Liver (tissue), 8 donors: ENCODE measurements at regions not wholly inside any gene's neighbourhood (a gene's known extent, or its start where the extent isn't known, plus 50 kb on each side); places are given as distances from the start of the nearest gene placed in this dataset.
A peak's percentile ranks its signal among the peaks of the same experiment; 100 is the strongest.

Experiments used
- DNase-seq: peaks from one replicate; pipeline ENCODE4 v3.0.0-alpha.2; 2017; ENCODE audit warnings: low spot score
- H3K27ac ChIP-seq, 2 donors: one replicate each; pipeline ENCODE4 v1.7.0; 2013; ENCODE audit warnings: inconsistent platforms in 2 of 2, low read length in 2 of 2, control low read depth in 1 of 2, low read depth in 1 of 2, mild to moderate bottlenecking in 1 of 2
- H3K27me3 ChIP-seq, 4 donors: one replicate each; pipeline versions ENCODE4 v1.6.1 to v1.7.0; 2013; ENCODE audit warnings: low read length in 3 of 4, inconsistent platforms in 1 of 4, mild to moderate bottlenecking in 1 of 4, moderate library complexity in 1 of 4; ENCODE audit not compliant: control insufficient read depth in 4 of 4, insufficient read depth in 4 of 4
- H3K36me3 ChIP-seq, 4 donors: one replicate each; pipeline versions ENCODE4 v1.6.1 to v1.7.0; 2013; ENCODE audit warnings: low read length in 3 of 4, mild to moderate bottlenecking in 3 of 4, low read depth in 1 of 4, moderate library complexity in 1 of 4; ENCODE audit not compliant: control insufficient read depth in 4 of 4, insufficient read depth in 3 of 4
- H3K4me1 ChIP-seq, 4 donors: one replicate each; pipeline versions ENCODE4 v1.6.1 to v1.7.0; 2013; ENCODE audit warnings: low read length in 3 of 4, mild to moderate bottlenecking in 3 of 4, moderate library complexity in 1 of 4; ENCODE audit not compliant: control insufficient read depth in 4 of 4, insufficient read depth in 4 of 4
- H3K4me3 ChIP-seq, 3 donors: one replicate each; pipeline versions ENCODE4 v1.6.1 to v1.7.0; 2013; ENCODE audit warnings: low read length in 3 of 3, control low read depth in 1 of 3, low read depth in 1 of 3, mild to moderate bottlenecking in 1 of 3
- H3K9ac ChIP-seq, 2 donors: one replicate each; pipeline ENCODE4 v1.7.0; 2013; ENCODE audit warnings: low read length in 2 of 2, mild to moderate bottlenecking in 2 of 2, moderate library complexity in 2 of 2, control low read depth in 1 of 2, low read depth in 1 of 2
- H3K9me3 ChIP-seq, 4 donors: one replicate each; pipeline versions ENCODE4 v1.6.1 to v1.7.0; 2013; ENCODE audit warnings: low read length in 3 of 4; ENCODE audit not compliant: control insufficient read depth in 4 of 4
- EGR1 ChIP-seq, 2 donors: IDR thresholded peaks; 2 replicates each; pipeline ENCODE4 v1.6.1; 2016 to 2018; ENCODE audit warnings: antibody characterized with exemption in 2 of 2, low read depth in 2 of 2
- FOXA1 ChIP-seq: IDR thresholded peaks from 2 replicates; pipeline ENCODE4 v1.6.1; 2016; ENCODE audit warnings: antibody characterized with exemption
- FOXA2 ChIP-seq: IDR thresholded peaks from 2 replicates; pipeline ENCODE4 v1.6.1; 2016; ENCODE audit warnings: antibody characterized with exemption
- GABPA ChIP-seq, 2 donors: IDR thresholded peaks in 1 of 2; conservative IDR thresholded peaks in 1 of 2; 2 replicates each; pipeline ENCODE4 v1.6.1; 2016; ENCODE audit warnings: antibody characterized with exemption in 2 of 2, mild to moderate bottlenecking in 1 of 2, moderate library complexity in 1 of 2
- HNF4A ChIP-seq, 2 donors: conservative IDR thresholded peaks; 2 replicates each; pipeline ENCODE4 v1.6.1; 2016; ENCODE audit warnings: antibody characterized with exemption in 2 of 2, mild to moderate bottlenecking in 2 of 2
- HNF4G ChIP-seq: IDR thresholded peaks from 2 replicates; pipeline ENCODE4 v1.6.1; 2016; ENCODE audit warnings: antibody characterized with exemption
- JUND ChIP-seq, 2 donors: IDR thresholded peaks; 2 replicates each; pipeline ENCODE4 v1.6.1; 2016; ENCODE audit warnings: antibody characterized with exemption in 2 of 2
- NR2F2 ChIP-seq: IDR thresholded peaks from 2 replicates; pipeline ENCODE4 v1.6.1; 2016; ENCODE audit warnings: antibody characterized with exemption
- RAD21 ChIP-seq, 2 donors: IDR thresholded peaks; 2 replicates each; pipeline ENCODE4 v1.6.1; 2016; ENCODE audit warnings: antibody characterized with exemption in 2 of 2, mild to moderate bottlenecking in 2 of 2
- RXRA ChIP-seq, 2 donors: IDR thresholded peaks; 2 replicates each; pipeline ENCODE4 v1.6.1; 2017 to 2018; ENCODE audit warnings: antibody characterized with exemption in 2 of 2, mild to moderate bottlenecking in 1 of 2
- SP1 ChIP-seq: IDR thresholded peaks from 2 replicates; pipeline ENCODE4 v1.6.1; 2018; ENCODE audit warnings: antibody characterized with exemption, mild to moderate bottlenecking
- TAF1 ChIP-seq: conservative IDR thresholded peaks from 2 replicates; pipeline ENCODE4 v1.6.1; 2016; ENCODE audit warnings: antibody characterized with exemption, mild to moderate bottlenecking
- YY1 ChIP-seq: IDR thresholded peaks from 2 replicates; pipeline ENCODE4 v1.6.1; 2016; ENCODE audit warnings: antibody characterized with exemption, mild to moderate bottlenecking
- WGBS: extraction: QIAGEN DNeasy Blood & Tissue Kit; methylation state at CpG from one replicate; pipeline ENCODE4 v1.1.7; 2013; 5-methylcytosine and 5-hydroxymethylcytosine counted together
- TF ChIP-seq, protein P1 (sequence below): IDR thresholded peaks from 2 replicates; pipeline ENCODE4 v1.6.1; 2016; ENCODE audit warnings: antibody characterized with exemption
- TF ChIP-seq, protein P2 (sequence below): IDR thresholded peaks from 2 replicates; pipeline ENCODE4 v1.6.1; 2016; ENCODE audit warnings: antibody characterized with exemption, mild to moderate bottlenecking
- TF ChIP-seq, protein P3 (sequence below): IDR thresholded peaks from 2 replicates; pipeline ENCODE4 v1.6.1; 2016; ENCODE audit warnings: antibody characterized with exemption
- TF ChIP-seq, protein P4 (sequence below): fragments of 150-350 bp; IDR thresholded peaks from 2 replicates; pipeline ENCODE4 v1.5.1; 2017; ENCODE audit warnings: improper control_type of control experiment, low read depth, low read length; ENCODE audit not compliant: missing input control
- TF ChIP-seq, protein P5 (sequence below): IDR thresholded peaks from 2 replicates; pipeline ENCODE4 v1.6.1; 2016; ENCODE audit warnings: antibody characterized with exemption
- donor health status: healthy.
- donor health status: healthy.
- donor health status: healthy.
- donor health status: healthy.
- donor health status: healthy.

DNA sequence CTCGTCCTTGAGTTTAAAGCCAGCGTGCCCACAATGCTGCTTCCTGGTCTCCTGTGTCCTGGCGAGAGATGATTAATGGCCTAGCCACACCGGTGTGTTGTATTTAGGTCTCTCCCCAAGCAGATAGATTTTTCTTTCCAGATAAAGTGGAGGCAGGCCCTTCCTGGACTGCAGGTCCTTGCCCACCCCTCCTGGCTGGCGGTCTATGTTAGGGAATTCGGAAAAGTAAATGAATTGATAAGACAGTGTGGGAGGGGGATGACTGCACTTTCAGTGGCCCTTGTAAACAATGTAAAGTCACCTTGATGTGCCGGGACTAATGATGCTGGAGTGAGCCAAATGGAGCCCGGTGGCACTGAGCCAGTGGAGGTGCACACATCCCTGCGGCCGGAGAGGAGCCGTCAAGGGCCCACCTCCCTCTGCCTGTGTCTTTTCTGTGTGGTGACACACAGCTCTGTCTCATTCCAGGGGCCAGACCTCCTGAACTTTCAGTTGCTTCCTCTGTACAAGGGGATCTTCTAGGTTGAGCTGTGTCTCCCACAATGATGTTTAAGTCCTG, 70.6 kb upstream of the ESRRB start:
- no peak for TF ChIP-seq FOXA1
- TF ChIP-seq JUND (IDR thresholded peaks at IDR 0.05), result no peak
- TF ChIP-seq, protein P1, sequence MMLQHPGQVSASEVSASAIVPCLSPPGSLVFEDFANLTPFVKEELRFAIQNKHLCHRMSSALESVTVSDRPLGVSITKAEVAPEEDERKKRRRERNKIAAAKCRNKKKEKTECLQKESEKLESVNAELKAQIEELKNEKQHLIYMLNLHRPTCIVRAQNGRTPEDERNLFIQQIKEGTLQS, result no peak
- no peak for TF ChIP-seq HNF4G
- no peak for TF ChIP-seq GABPA (IDR thresholded peaks at IDR 0.05 in 1 of 2, conservative IDR thresholded peaks at IDR 0.05 in 1 of 2)
- TF ChIP-seq, protein P2, sequence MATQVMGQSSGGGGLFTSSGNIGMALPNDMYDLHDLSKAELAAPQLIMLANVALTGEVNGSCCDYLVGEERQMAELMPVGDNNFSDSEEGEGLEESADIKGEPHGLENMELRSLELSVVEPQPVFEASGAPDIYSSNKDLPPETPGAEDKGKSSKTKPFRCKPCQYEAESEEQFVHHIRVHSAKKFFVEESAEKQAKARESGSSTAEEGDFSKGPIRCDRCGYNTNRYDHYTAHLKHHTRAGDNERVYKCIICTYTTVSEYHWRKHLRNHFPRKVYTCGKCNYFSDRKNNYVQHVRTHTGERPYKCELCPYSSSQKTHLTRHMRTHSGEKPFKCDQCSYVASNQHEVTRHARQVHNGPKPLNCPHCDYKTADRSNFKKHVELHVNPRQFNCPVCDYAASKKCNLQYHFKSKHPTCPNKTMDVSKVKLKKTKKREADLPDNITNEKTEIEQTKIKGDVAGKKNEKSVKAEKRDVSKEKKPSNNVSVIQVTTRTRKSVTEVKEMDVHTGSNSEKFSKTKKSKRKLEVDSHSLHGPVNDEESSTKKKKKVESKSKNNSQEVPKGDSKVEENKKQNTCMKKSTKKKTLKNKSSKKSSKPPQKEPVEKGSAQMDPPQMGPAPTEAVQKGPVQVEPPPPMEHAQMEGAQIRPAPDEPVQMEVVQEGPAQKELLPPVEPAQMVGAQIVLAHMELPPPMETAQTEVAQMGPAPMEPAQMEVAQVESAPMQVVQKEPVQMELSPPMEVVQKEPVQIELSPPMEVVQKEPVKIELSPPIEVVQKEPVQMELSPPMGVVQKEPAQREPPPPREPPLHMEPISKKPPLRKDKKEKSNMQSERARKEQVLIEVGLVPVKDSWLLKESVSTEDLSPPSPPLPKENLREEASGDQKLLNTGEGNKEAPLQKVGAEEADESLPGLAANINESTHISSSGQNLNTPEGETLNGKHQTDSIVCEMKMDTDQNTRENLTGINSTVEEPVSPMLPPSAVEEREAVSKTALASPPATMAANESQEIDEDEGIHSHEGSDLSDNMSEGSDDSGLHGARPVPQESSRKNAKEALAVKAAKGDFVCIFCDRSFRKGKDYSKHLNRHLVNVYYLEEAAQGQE, result no peak
- TF ChIP-seq, protein P3, sequence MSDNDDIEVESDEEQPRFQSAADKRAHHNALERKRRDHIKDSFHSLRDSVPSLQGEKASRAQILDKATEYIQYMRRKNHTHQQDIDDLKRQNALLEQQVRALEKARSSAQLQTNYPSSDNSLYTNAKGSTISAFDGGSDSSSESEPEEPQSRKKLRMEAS, result no peak
- TF ChIP-seq, protein P4, sequence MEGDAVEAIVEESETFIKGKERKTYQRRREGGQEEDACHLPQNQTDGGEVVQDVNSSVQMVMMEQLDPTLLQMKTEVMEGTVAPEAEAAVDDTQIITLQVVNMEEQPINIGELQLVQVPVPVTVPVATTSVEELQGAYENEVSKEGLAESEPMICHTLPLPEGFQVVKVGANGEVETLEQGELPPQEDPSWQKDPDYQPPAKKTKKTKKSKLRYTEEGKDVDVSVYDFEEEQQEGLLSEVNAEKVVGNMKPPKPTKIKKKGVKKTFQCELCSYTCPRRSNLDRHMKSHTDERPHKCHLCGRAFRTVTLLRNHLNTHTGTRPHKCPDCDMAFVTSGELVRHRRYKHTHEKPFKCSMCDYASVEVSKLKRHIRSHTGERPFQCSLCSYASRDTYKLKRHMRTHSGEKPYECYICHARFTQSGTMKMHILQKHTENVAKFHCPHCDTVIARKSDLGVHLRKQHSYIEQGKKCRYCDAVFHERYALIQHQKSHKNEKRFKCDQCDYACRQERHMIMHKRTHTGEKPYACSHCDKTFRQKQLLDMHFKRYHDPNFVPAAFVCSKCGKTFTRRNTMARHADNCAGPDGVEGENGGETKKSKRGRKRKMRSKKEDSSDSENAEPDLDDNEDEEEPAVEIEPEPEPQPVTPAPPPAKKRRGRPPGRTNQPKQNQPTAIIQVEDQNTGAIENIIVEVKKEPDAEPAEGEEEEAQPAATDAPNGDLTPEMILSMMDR, result no peak
- no peak for TF ChIP-seq SP1
- TF ChIP-seq NR2F2, result no peak
- no peak for TF ChIP-seq TAF1
- TF ChIP-seq RXRA (IDR thresholded peaks at IDR 0.05), result no peak
- TF ChIP-seq FOXA2, result no peak
- TF ChIP-seq, protein P5, sequence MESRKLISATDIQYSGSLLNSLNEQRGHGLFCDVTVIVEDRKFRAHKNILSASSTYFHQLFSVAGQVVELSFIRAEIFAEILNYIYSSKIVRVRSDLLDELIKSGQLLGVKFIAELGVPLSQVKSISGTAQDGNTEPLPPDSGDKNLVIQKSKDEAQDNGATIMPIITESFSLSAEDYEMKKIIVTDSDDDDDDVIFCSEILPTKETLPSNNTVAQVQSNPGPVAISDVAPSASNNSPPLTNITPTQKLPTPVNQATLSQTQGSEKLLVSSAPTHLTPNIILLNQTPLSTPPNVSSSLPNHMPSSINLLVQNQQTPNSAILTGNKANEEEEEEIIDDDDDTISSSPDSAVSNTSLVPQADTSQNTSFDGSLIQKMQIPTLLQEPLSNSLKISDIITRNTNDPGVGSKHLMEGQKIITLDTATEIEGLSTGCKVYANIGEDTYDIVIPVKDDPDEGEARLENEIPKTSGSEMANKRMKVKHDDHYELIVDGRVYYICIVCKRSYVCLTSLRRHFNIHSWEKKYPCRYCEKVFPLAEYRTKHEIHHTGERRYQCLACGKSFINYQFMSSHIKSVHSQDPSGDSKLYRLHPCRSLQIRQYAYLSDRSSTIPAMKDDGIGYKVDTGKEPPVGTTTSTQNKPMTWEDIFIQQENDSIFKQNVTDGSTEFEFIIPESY, result no peak
- TF ChIP-seq RAD21 (IDR thresholded peaks at IDR 0.05), result no peak
- TF ChIP-seq HNF4A (conservative IDR thresholded peaks at IDR 0.05), result no peak
- no peak for TF ChIP-seq YY1
- no peak for TF ChIP-seq EGR1 (IDR thresholded peaks at IDR 0.05; ENCODE audit: low read depth in 2 of 2)
- Histone ChIP-seq H3K27me3 (no peaks in the 10 kb centered on the region), H3K4me3 (no peak overlapping the region), H3K36me3 (no peaks in the 10 kb centered on the region), H3K27ac (no peak overlapping the region), H3K9me3 (no peaks in the 10 kb centered on the region), H3K9ac (no peak overlapping the region), H3K4me1 (no peaks in the 10 kb centered on the region)
- WGBS, result 74% methylated on average over 11 of the region's 11 CpGs
- peak; percentile 4 for DNase-seq
